GM23338 (cell line): ENCODE measurements at regions not wholly inside any gene's neighbourhood (a gene's known extent, or its start where the extent isn't known, plus 50 kb on each side); places are given as distances from the start of the nearest gene placed in this dataset.
"Not testable (repeated sequence)": the region's sequence is repeated elsewhere in the genome, so short reads cannot be mapped to it uniquely, and the experiment has no call there.

Experiments used
- ATAC-seq: fragments of 200-7000 bp; cut with Tn5 transposase; 3 replicates; pipeline ENCODE4 v1.9.1; 2020
- DNase-seq: peaks from one replicate; pipeline ENCODE4 v3.0.0-alpha.2; 2015; ENCODE audit warnings: low spot score
- H2AFZ ChIP-seq: fragments of 200-600 bp; sonication (generic); 2 replicates; pipeline ENCODE4 v1.8.0; 2016; ENCODE audit warnings: antibody characterized with exemption, mild to moderate bottlenecking, moderate library complexity
- H3F3A ChIP-seq: fragments of 200-600 bp; sonication (generic); replicated peaks from 2 replicates; pipeline ENCODE4 v1.8.0; 2017; ENCODE audit warnings: antibody characterized with exemption, mixed run types, low read depth
- H3K27ac ChIP-seq: fragments of 200-600 bp; sonication (generic); 2 replicates; pipeline ENCODE4 v1.6.1; 2016; ENCODE audit warnings: low read depth
- H3K27me3 ChIP-seq: fragments of 200-600 bp; sonication (generic); 2 replicates; pipeline ENCODE4 v1.8.0; 2016; ENCODE audit warnings: mild to moderate bottlenecking, mixed run types, moderate library complexity; ENCODE audit not compliant: insufficient read depth
- H3K36me3 ChIP-seq: fragments of 200-600 bp; sonication (generic); 2 replicates; pipeline ENCODE4 v1.8.0; 2016; ENCODE audit warnings: mild to moderate bottlenecking; ENCODE audit not compliant: insufficient read depth
- H3K4me1 ChIP-seq: fragments of 200-600 bp; sonication (generic); 2 replicates; pipeline ENCODE4 v1.8.0; 2016; ENCODE audit warnings: mild to moderate bottlenecking, moderate library complexity; ENCODE audit not compliant: insufficient read depth
- H3K4me2 ChIP-seq: fragments of 200-600 bp; sonication (generic); 2 replicates; pipeline ENCODE4 v1.7.1; 2017; ENCODE audit warnings: mixed run types
- H3K4me3 ChIP-seq: fragments of 200-600 bp; sonication (generic); 2 replicates; pipeline ENCODE4 v1.6.1; 2016; ENCODE audit warnings: mixed run types
- H3K79me2 ChIP-seq: fragments of 200-600 bp; sonication (generic); replicated peaks from 2 replicates; pipeline ENCODE4 v1.8.0; 2017; ENCODE audit warnings: mild to moderate bottlenecking; ENCODE audit not compliant: insufficient read depth
- H3K9me2 ChIP-seq: fragments of 200-600 bp; sonication (generic); 2 replicates; pipeline ENCODE4 v1.8.0; 2017; ENCODE audit not compliant: insufficient read depth
- H4K20me1 ChIP-seq: fragments of 200-600 bp; sonication (generic); replicated peaks from 2 replicates; pipeline ENCODE4 v1.8.0; 2017; ENCODE audit warnings: mild to moderate bottlenecking; ENCODE audit not compliant: insufficient read depth
- H3K27ac Mint-ChIP-seq: 2 replicates; pipeline ENCODE4 v1.8.0; 2020; ENCODE audit warnings: inconsistent platforms, mild to moderate bottlenecking, moderate library complexity, mixed read lengths
- H3K27me3 Mint-ChIP-seq: 3 replicates; pipeline ENCODE4 v1.8.0; 2022; ENCODE audit warnings: low read depth, mild to moderate bottlenecking, moderate library complexity, mixed read lengths, inconsistent platforms; ENCODE audit not compliant: insufficient read depth, poor library complexity
- H3K36me3 Mint-ChIP-seq: 3 replicates; pipeline ENCODE4 v1.8.0; 2021; ENCODE audit warnings: low read depth, mild to moderate bottlenecking, inconsistent platforms, moderate library complexity, mixed read lengths
- H3K4me1 Mint-ChIP-seq: 3 replicates; pipeline ENCODE4 v1.8.0; 2020; ENCODE audit warnings: mild to moderate bottlenecking, inconsistent platforms, mixed read lengths
- H3K4me3 Mint-ChIP-seq: 3 replicates; pipeline ENCODE4 v1.8.0; 2021; ENCODE audit warnings: moderate library complexity, mild to moderate bottlenecking, inconsistent platforms, mixed read lengths
- H3K9me3 Mint-ChIP-seq: 3 replicates; pipeline ENCODE4 v1.8.0; 2020; ENCODE audit warnings: moderate library complexity, mild to moderate bottlenecking, inconsistent platforms, mixed read lengths
- EZH2 ChIP-seq: fragments of 200-600 bp; sonication (generic); IDR thresholded peaks from one replicate; pipeline ENCODE4 v1.8.0; 2017; ENCODE audit warnings: antibody characterized with exemption, mild to moderate bottlenecking, low read depth; ENCODE audit not compliant: unreplicated experiment
- EZH2phosphoT487 ChIP-seq: fragments of 200-600 bp; sonication (generic); IDR thresholded peaks from one replicate; pipeline ENCODE4 v1.8.1; 2018; ENCODE audit warnings: antibody characterized with exemption; ENCODE audit not compliant: unreplicated experiment
- JUNB ChIP-seq: IDR thresholded peaks from one replicate; pipeline ENCODE4 v1.6.1; 2016; ENCODE audit warnings: antibody characterized with exemption; ENCODE audit not compliant: unreplicated experiment
- POLR2AphosphoS5 ChIP-seq: IDR thresholded peaks from 2 replicates; pipeline ENCODE4 v1.6.1; 2016; ENCODE audit warnings: antibody characterized with exemption, low read depth
- STAT1 ChIP-seq: IDR thresholded peaks from one replicate; pipeline ENCODE4 v1.6.1; 2016; ENCODE audit warnings: antibody characterized with exemption; ENCODE audit not compliant: unreplicated experiment
- ZNF114 ChIP-seq: fragments of 250-450 bp; sonication (Bioruptor Pico); IDR thresholded peaks from 2 replicates; pipeline ENCODE4 v1.5.0; 2020; ENCODE audit warnings: mild to moderate bottlenecking, moderate library complexity
- ZNF331 ChIP-seq: fragments of 250-450 bp; sonication (Bioruptor Pico); IDR thresholded peaks from 2 replicates; pipeline ENCODE4 v1.5.0; 2020; ENCODE audit warnings: low read depth, mild to moderate bottlenecking, moderate library complexity
- TF ChIP-seq, protein P1 (sequence below): fragments of 250-450 bp; sonication (Bioruptor Pico); IDR thresholded peaks from 2 replicates; pipeline ENCODE4 v1.5.0; 2020; ENCODE audit warnings: mild to moderate bottlenecking, moderate library complexity

DNA sequence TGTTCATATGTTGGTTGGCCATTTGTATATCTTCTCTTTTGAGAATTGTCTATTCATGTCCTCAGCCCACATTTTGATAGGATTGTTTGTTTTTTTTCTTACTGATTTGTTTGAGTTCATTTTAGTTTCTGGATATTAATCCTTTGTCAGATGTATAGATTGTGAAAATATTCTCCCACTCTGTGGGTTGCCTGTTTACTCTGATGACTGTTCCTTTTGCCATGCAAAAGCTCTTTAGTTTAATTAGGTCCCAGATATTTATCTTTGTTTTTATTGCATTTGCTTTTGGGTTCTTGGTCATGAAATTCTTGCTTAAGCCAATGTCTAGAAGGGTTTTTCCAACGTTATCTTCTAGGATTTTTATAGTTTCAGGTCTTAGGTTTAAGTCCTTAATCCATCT lies 740.7 kb upstream of the FAT3 start:
- not testable (repeated sequence) for H3K79me2 ChIP-seq, H3K27me3 ChIP-seq, ATAC-seq, H3K27ac Mint-ChIP-seq, H3F3A ChIP-seq, H4K20me1 ChIP-seq, H3K4me1 ChIP-seq, H3K27me3 Mint-ChIP-seq, H3K36me3 ChIP-seq, H3K4me3 ChIP-seq, DNase-seq, H3K4me2 ChIP-seq, H3K27ac ChIP-seq, H3K4me1 Mint-ChIP-seq, H3K4me3 Mint-ChIP-seq, H2AFZ ChIP-seq, H3K9me2 ChIP-seq
- H3K36me3 Mint-ChIP-seq = peaks cover 11% of the 10 kb centered on the region; the same call in 2 of the 3 replicates
- peaks cover 26% of the 10 kb centered on the region for H3K9me3 Mint-ChIP-seq

DNA sequence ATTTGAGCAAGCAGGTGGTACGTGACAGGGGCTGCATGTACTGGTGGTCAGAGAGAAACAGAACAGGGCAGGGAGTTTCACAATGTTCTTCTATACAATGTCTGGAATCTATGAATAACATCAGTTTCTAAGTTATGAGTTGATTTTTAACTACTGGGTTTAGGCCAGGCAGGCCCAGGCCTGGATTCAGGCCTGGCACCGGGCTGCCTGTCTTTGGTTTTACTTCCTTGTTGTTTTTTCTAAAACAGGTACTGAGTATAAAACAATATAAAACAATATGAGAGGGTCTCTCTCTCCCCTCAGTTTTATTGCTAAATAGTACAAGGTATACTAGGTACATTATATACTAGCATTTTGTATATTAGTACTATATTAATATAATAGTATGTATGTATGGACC lies 742.7 kb upstream of the FAT3 start:
- not testable (repeated sequence) for DNase-seq, H3K9me2 ChIP-seq, H3K27ac Mint-ChIP-seq, H3K4me3 Mint-ChIP-seq, H3K4me3 ChIP-seq, H2AFZ ChIP-seq, H3K4me1 Mint-ChIP-seq, H3K36me3 ChIP-seq, H3K27me3 ChIP-seq, H3K79me2 ChIP-seq, H3K4me1 ChIP-seq, H3K36me3 Mint-ChIP-seq, H3K27me3 Mint-ChIP-seq, H3K4me2 ChIP-seq, H4K20me1 ChIP-seq, H3F3A ChIP-seq, H3K27ac ChIP-seq, ATAC-seq
- peaks cover 19% of the 10 kb centered on the region for H3K9me3 Mint-ChIP-seq

DNA sequence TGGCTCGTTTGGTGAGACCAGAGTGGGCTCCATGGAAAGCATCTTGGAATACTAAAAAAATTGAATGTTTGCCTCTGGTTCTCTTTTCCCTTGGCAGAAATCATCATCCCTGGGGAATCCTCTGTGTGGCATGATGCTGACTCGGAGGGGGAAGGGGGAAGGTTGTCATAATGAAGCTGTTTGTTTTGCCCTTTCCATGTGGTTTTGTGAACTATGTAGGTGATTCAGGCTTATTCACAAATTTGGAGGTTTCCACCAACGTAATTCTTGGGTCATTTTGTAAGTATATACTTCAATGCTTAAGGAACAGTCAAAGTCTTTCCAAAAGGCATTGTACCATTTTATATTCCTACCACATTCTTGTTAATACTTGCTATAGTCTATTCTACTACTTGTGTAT lies 754.0 kb upstream of the FAT3 start:
- H3K9me3 Mint-ChIP-seq = no peaks in the 10 kb centered on the region
- ATAC-seq (no peak), DNase-seq (no peak)
- H3K4me2 ChIP-seq = no peak overlapping the region
- H3K36me3 ChIP-seq = no peaks in the 10 kb centered on the region
- H2AFZ ChIP-seq = no peak overlapping the region
- TF ChIP-seq ZNF114 (no peak), EZH2 (no peak), POLR2AphosphoS5 (no peak), ZNF331 (CRISPR knock-in tag) (no peak), STAT1 (no peak), EZH2phosphoT487 (no peak), JUNB (no peak)
- H3K4me3 ChIP-seq = no peak overlapping the region
- no peak overlapping the region for H3K27ac ChIP-seq
- no peaks in the 10 kb centered on the region for H3K79me2 ChIP-seq
- no peaks in the 10 kb centered on the region for H3K4me1 ChIP-seq
- H3K27ac Mint-ChIP-seq = no peak overlapping the region
- no peak overlapping the region for H3K4me3 Mint-ChIP-seq
- H3F3A ChIP-seq = no peaks in the 10 kb centered on the region
- H3K4me1 Mint-ChIP-seq = no peaks in the 10 kb centered on the region
- 0 out of 2 replicates have a peak, but pooled peaks cover 4% of the 10 kb centered on the region for H3K9me2 ChIP-seq
- H3K27me3 Mint-ChIP-seq = no peaks in the 10 kb centered on the region
- H3K27me3 ChIP-seq = no peaks in the 10 kb centered on the region
- H4K20me1 ChIP-seq = no peaks in the 10 kb centered on the region
- H3K36me3 Mint-ChIP-seq = no peaks in the 10 kb centered on the region

DNA sequence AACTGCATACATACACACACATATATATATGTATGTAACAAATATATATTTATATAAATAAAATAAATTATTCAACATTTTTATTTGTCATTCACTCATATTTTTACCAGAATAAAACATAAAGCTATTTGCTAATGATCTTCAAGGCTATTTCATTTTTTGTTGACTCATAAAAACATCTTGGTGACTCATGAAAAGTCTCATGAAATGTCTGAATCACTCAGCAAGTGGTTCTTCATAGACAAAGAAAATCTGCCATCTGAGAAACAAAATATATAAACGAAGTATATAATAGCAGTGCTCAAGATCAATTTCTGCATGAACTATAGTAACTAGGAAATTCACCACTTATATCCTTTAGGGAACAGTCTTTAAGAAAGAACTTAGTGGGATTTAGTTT lies 764.8 kb upstream of the FAT3 start:
- no peak overlapping the region for H3K4me3 Mint-ChIP-seq
- Histone ChIP-seq H2AFZ (no peak overlapping the region), H3K27me3 (no peaks in the 10 kb centered on the region), H3K9me2 (no peaks in the 10 kb centered on the region), H4K20me1 (no peaks in the 10 kb centered on the region), H3K4me3 (no peak overlapping the region), H3K27ac (no peak overlapping the region), H3K36me3 (no peaks in the 10 kb centered on the region), H3F3A (no peaks in the 10 kb centered on the region), H3K79me2 (no peaks in the 10 kb centered on the region), H3K4me1 (no peaks in the 10 kb centered on the region), H3K4me2 (no peak overlapping the region)
- no peaks in the 10 kb centered on the region for H3K4me1 Mint-ChIP-seq
- H3K9me3 Mint-ChIP-seq = no peaks in the 10 kb centered on the region
- no peaks in the 10 kb centered on the region for H3K36me3 Mint-ChIP-seq
- no peak overlapping the region for H3K27ac Mint-ChIP-seq
- ATAC-seq = no peak
- H3K27me3 Mint-ChIP-seq = no peaks in the 10 kb centered on the region
- no peak for DNase-seq
- TF ChIP-seq, protein P1, sequence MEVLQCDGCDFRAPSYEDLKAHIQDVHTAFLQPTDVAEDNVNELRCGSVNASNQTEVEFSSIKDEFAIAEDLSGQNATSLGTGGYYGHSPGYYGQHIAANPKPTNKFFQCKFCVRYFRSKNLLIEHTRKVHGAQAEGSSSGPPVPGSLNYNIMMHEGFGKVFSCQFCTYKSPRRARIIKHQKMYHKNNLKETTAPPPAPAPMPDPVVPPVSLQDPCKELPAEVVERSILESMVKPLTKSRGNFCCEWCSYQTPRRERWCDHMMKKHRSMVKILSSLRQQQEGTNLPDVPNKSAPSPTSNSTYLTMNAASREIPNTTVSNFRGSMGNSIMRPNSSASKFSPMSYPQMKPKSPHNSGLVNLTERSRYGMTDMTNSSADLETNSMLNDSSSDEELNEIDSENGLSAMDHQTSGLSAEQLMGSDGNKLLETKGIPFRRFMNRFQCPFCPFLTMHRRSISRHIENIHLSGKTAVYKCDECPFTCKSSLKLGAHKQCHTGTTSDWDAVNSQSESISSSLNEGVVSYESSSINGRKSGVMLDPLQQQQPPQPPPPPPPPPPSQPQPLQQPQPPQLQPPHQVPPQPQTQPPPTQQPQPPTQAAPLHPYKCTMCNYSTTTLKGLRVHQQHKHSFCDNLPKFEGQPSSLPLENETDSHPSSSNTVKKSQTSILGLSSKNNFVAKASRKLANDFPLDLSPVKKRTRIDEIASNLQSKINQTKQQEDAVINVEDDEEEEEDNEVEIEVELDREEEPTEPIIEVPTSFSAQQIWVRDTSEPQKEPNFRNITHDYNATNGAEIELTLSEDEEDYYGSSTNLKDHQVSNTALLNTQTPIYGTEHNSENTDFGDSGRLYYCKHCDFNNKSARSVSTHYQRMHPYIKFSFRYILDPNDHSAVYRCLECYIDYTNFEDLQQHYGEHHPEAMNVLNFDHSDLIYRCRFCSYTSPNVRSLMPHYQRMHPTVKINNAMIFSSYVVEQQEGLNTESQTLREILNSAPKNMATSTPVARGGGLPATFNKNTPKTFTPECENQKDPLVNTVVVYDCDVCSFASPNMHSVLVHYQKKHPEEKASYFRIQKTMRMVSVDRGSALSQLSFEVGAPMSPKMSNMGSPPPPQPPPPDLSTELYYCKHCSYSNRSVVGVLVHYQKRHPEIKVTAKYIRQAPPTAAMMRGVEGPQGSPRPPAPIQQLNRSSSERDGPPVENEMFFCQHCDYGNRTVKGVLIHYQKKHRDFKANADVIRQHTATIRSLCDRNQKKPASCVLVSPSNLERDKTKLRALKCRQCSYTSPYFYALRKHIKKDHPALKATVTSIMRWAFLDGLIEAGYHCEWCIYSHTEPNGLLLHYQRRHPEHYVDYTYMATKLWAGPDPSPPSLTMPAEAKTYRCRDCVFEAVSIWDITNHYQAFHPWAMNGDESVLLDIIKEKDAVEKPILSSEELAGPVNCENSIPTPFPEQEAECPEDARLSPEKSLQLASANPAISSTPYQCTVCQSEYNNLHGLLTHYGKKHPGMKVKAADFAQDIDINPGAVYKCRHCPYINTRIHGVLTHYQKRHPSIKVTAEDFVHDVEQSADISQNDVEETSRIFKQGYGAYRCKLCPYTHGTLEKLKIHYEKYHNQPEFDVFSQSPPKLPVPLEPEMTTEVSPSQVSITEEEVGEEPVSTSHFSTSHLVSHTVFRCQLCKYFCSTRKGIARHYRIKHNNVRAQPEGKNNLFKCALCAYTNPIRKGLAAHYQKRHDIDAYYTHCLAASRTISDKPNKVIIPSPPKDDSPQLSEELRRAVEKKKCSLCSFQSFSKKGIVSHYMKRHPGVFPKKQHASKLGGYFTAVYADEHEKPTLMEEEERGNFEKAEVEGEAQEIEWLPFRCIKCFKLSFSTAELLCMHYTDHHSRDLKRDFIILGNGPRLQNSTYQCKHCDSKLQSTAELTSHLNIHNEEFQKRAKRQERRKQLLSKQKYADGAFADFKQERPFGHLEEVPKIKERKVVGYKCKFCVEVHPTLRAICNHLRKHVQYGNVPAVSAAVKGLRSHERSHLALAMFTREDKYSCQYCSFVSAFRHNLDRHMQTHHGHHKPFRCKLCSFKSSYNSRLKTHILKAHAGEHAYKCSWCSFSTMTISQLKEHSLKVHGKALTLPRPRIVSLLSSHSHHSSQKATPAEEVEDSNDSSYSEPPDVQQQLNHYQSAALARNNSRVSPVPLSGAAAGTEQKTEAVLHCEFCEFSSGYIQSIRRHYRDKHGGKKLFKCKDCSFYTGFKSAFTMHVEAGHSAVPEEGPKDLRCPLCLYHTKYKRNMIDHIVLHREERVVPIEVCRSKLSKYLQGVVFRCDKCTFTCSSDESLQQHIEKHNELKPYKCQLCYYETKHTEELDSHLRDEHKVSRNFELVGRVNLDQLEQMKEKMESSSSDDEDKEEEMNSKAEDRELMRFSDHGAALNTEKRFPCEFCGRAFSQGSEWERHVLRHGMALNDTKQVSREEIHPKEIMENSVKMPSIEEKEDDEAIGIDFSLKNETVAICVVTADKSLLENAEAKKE = no peak
